SK-N-SH (cell line): ENCODE measurements at regions not wholly inside any gene's neighbourhood (a gene's known extent, or its start where the extent isn't known, plus 50 kb on each side); places are given as distances from the start of the nearest gene placed in this dataset.

Experiments
- CTCF ChIA-PET: fragments of 300-600, 350-600 bp; formaldehyde crosslinking; extraction: SDS; loops from one replicate; lab custom pipeline; 2021; lab: Yijun Ruan, JAX
- POLR2A ChIA-PET: fragments of 350-600 bp; sonication (Branson Sonifier 250); formaldehyde crosslinking; extraction: SDS; loops from one replicate; lab custom pipeline; 2020; ENCODE audit warnings: antibody characterized with exemption, inconsistent platforms; lab: Yijun Ruan, JAX
- DNase-seq: peaks from one replicate; pipeline ENCODE4 v3.0.0; 2012
- H2AFZ ChIP-seq: fragments of 200-600 bp; sonication (generic); 2 replicates; pipeline ENCODE4 v1.8.1; 2016; ENCODE audit warnings: antibody characterized with exemption, mild to moderate bottlenecking, low read depth
- H3F3A ChIP-seq: fragments of 200-600 bp; sonication (generic); replicated peaks from 2 replicates; pipeline ENCODE3; 2016; ENCODE audit warnings: antibody characterized with exemption, mild to moderate bottlenecking; ENCODE audit not compliant: insufficient read depth
- H3K27ac ChIP-seq, 2 experiments: fragments of 200-500 bp in 1 of 2; fragments of 200-600 bp in 1 of 2; sonication (Bioruptor generic) in 1 of 2; sonication (generic), shearing (Covaris generic) in 1 of 2; 2 replicates each; pipeline versions ENCODE4 v1.5.1 to v1.6.1; 2014 to 2016; ENCODE audit warnings: low read depth in 2 of 2, inconsistent platforms in 1 of 2, low read length in 1 of 2, mild to moderate bottlenecking in 1 of 2, mixed read lengths in 1 of 2
- H3K27me3 ChIP-seq: fragments of 200-600 bp; sonication (generic), shearing (Covaris generic); 2 replicates; pipeline ENCODE4 v1.6.1; 2016; ENCODE audit warnings: mixed run types; ENCODE audit not compliant: insufficient read depth
- H3K36me3 ChIP-seq, 2 experiments: fragments of 200-500 bp in 1 of 2; fragments of 200-600 bp in 1 of 2; sonication (Bioruptor generic) in 1 of 2; sonication (generic) in 1 of 2; replicated peaks in 1 of 2; 2 replicates each; pipeline versions ENCODE3 to v1.5.1; 2014 to 2016; ENCODE audit warnings: low read length in 1 of 2, mild to moderate bottlenecking in 1 of 2; ENCODE audit not compliant: insufficient read depth in 2 of 2, control insufficient read depth in 1 of 2
- H3K4me1 ChIP-seq, 2 experiments: fragments of 200-500 bp in 1 of 2; fragments of 200-600 bp in 1 of 2; sonication (Bioruptor generic) in 1 of 2; sonication (generic), shearing (Covaris generic) in 1 of 2; 2 replicates each; pipeline versions ENCODE4 v1.5.1 to v1.6.1; 2014 to 2016; ENCODE audit warnings: low read depth in 1 of 2, low read length in 1 of 2, mixed run types in 1 of 2; ENCODE audit not compliant: insufficient read depth in 2 of 2, control insufficient read depth in 1 of 2
- H3K4me2 ChIP-seq: fragments of 200-600 bp; sonication (generic), shearing (Covaris generic); 2 replicates; pipeline ENCODE4 v1.6.1; 2017; ENCODE audit warnings: mixed run types
- H3K4me3 ChIP-seq, 2 experiments: fragments of 200-500 bp in 1 of 2; fragments of 200-600 bp in 1 of 2; sonication (Bioruptor generic) in 1 of 2; sonication (generic), shearing (Covaris generic) in 1 of 2; 2 replicates each; pipeline versions ENCODE4 v1.5.1 to v1.8.1; 2014 to 2016; ENCODE audit warnings: low read depth in 2 of 2, inconsistent platforms in 1 of 2, low read length in 1 of 2, mild to moderate bottlenecking in 1 of 2, mixed read lengths in 1 of 2, moderate library complexity in 1 of 2
- H3K79me2 ChIP-seq: fragments of 200-600 bp; sonication (generic); 2 replicates; pipeline ENCODE4 v1.8.1; 2017; ENCODE audit warnings: mild to moderate bottlenecking; ENCODE audit not compliant: insufficient read depth
- H3K9ac ChIP-seq: fragments of 200-600 bp; sonication (generic); 2 replicates; pipeline ENCODE4 v1.6.1; 2017; ENCODE audit warnings: mixed run types
- H3K9me2 ChIP-seq: fragments of 200-600 bp; sonication (generic); 2 replicates; pipeline ENCODE4 v1.6.1; 2017; ENCODE audit warnings: mixed run types
- H3K9me3 ChIP-seq: fragments of 200-600 bp; sonication (generic); 2 replicates; pipeline ENCODE4 v1.6.1; 2017; ENCODE audit warnings: mixed run types, mild to moderate bottlenecking, moderate library complexity
- H4K20me1 ChIP-seq: fragments of 200-600 bp; sonication (generic); 2 replicates; pipeline ENCODE4 v1.6.1; 2017; ENCODE audit warnings: mild to moderate bottlenecking, mixed run types; ENCODE audit not compliant: insufficient read depth
- EP300 ChIP-seq, 2 experiments: IDR thresholded peaks; 2 replicates each; pipeline versions ENCODE4 v1.4.0 to v1.6.1; 2012; ENCODE audit warnings: borderline replicate concordance in 1 of 2, low read depth in 1 of 2, low read length in 1 of 2
- EZH2phosphoT487 ChIP-seq: fragments of 200-600 bp; sonication (generic); IDR thresholded peaks from 2 replicates; pipeline ENCODE4 v1.6.1; 2017; ENCODE audit warnings: low read depth, mixed run types, mild to moderate bottlenecking, antibody characterized with exemption, moderate library complexity, borderline replicate concordance
- FOSL2 ChIP-seq: IDR thresholded peaks from 2 replicates; pipeline ENCODE4 v1.4.0; 2012; ENCODE audit warnings: low read depth, mild to moderate bottlenecking, moderate library complexity, borderline replicate concordance
- FOXJ3 ChIP-seq: sonication (generic); formaldehyde crosslinking; IDR thresholded peaks from 2 replicates; pipeline ENCODE4 v1.5.1; 2020; ENCODE audit warnings: mild to moderate bottlenecking, missing genetic modification reagents
- GABPA ChIP-seq: IDR thresholded peaks from 2 replicates; pipeline ENCODE4 v1.4.0; 2012; ENCODE audit warnings: low read depth, mild to moderate bottlenecking
- GATA2 ChIP-seq: sonication (generic); formaldehyde crosslinking; IDR thresholded peaks from 2 replicates; pipeline ENCODE4 v1.5.0; 2020; ENCODE audit warnings: mild to moderate bottlenecking, missing genetic modification reagents
- MEF2A ChIP-seq: IDR thresholded peaks from 2 replicates; pipeline ENCODE4 v1.4.0; 2012; ENCODE audit warnings: low read depth, borderline replicate concordance
- MXI1 ChIP-seq: IDR thresholded peaks from 2 replicates; pipeline ENCODE4 v1.6.1; 2012; ENCODE audit warnings: mild to moderate bottlenecking, low read depth, low read length, improper control_type of control experiment
- NFIC ChIP-seq: IDR thresholded peaks from 2 replicates; pipeline ENCODE4 v1.4.0; 2012; ENCODE audit warnings: borderline replicate concordance
- POLR2AphosphoS5 ChIP-seq: IDR thresholded peaks from 2 replicates; pipeline ENCODE4 v1.6.1; 2012; ENCODE audit warnings: low read depth, low read length
- REST ChIP-seq: IDR thresholded peaks from 2 replicates; pipeline ENCODE4 v1.6.1; 2012; ENCODE audit warnings: mild to moderate bottlenecking, low read depth, low read length, moderate library complexity
- SMC3 ChIP-seq: IDR thresholded peaks from 2 replicates; pipeline ENCODE4 v1.6.1; 2012; ENCODE audit warnings: low read depth, low read length, improper control_type of control experiment
- TCF12 ChIP-seq: IDR thresholded peaks from 2 replicates; pipeline ENCODE4 v1.4.0; 2012
- TEAD4 ChIP-seq: IDR thresholded peaks from 2 replicates; pipeline ENCODE4 v1.4.0; 2012; ENCODE audit warnings: mild to moderate bottlenecking, borderline replicate concordance; ENCODE audit not compliant: insufficient read depth
- USF2 ChIP-seq: fragments of 150-350 bp; IDR thresholded peaks from 2 replicates; pipeline ENCODE4 v1.6.1; 2017; ENCODE audit warnings: antibody characterized with exemption, low read length, low read depth, borderline replicate concordance
- YY1 ChIP-seq: IDR thresholded peaks from 2 replicates; pipeline ENCODE4 v1.4.0; 2012; ENCODE audit warnings: low read depth, mild to moderate bottlenecking
- WGBS: methylation state at CpG from one replicate; pipeline ENCODE4 v1.1.6; 2017; ENCODE audit warnings: low lambda C conversion rate; 5-methylcytosine and 5-hydroxymethylcytosine counted together
- TF ChIP-seq, protein P1 (sequence below): fragments of 150-350 bp; IDR thresholded peaks from 2 replicates; pipeline ENCODE4 v1.6.1; 2016; ENCODE audit warnings: mild to moderate bottlenecking, low read depth, low read length

GRCh38 chr7:67523713-67524112, 527.1 kb downstream of the TYW1 start:
- POLR2A ChIA-PET = no interaction called here
- no peaks in the 10 kb centered on the region for H4K20me1 ChIP-seq
- no peak for DNase-seq
- CTCF ChIA-PET = interaction anchor here (1.3 to 2.4 kb wide), 3 partner anchors 19 to 145 kb away, joined by 3 to 8 read pairs (median 3); no protein-coding TSS in a partner anchor
- no peaks in the 10 kb centered on the region for H3K27me3 ChIP-seq
- no peaks in the 10 kb centered on the region for H3K36me3 ChIP-seq
- TF ChIP-seq SMC3 = no peak
- no peak for TF ChIP-seq GATA2 (CRISPR knock-in tag)
- no peak for TF ChIP-seq EZH2phosphoT487
- no peak for TF ChIP-seq TEAD4
- TF ChIP-seq MXI1 = no peak
- TF ChIP-seq POLR2AphosphoS5 = no peak
- TF ChIP-seq USF2 = no peak
- no peaks in the 10 kb centered on the region for H3K9me2 ChIP-seq
- H3K4me2 ChIP-seq = no peak overlapping the region
- H3K79me2 ChIP-seq = no peaks in the 10 kb centered on the region
- no peaks in the 10 kb centered on the region for H3K9me3 ChIP-seq
- H3F3A ChIP-seq = no peaks in the 10 kb centered on the region
- H3K27ac ChIP-seq = no peak overlapping the region
- WGBS = 22% methylated on average over 4 of the region's 4 CpGs
- H3K9ac ChIP-seq = no peak overlapping the region
- peaks cover 0 to 2% of the 10 kb centered on the region in 2 experiments; a peak in 1 of 4 replicates for H3K4me1 ChIP-seq
- no peak overlapping the region for H3K4me3 ChIP-seq
- no peak overlapping the region for H2AFZ ChIP-seq

- TF ChIP-seq MEF2A (no peak), GABPA (no peak)
- TF ChIP-seq, all 33 proteins: peak for 0
- Histone ChIP-seq H3K4me1 (no peaks in the 10 kb centered on the region), H3K36me3 (no peaks in the 10 kb centered on the region), H3F3A (no peaks in the 10 kb centered on the region), H3K79me2 (no peaks in the 10 kb centered on the region), H3K9me2 (no peaks in the 10 kb centered on the region), H3K4me3 (no peak overlapping the region), H3K9me3 (no peaks in the 10 kb centered on the region), H2AFZ (no peak overlapping the region), H3K9ac (no peak overlapping the region), H3K4me2 (no peak overlapping the region), H3K27me3 (no peaks in the 10 kb centered on the region), H4K20me1 (no peaks in the 10 kb centered on the region), H3K27ac (no peak overlapping the region)
- ChIA-PET POLR2A (no interaction called here), CTCF (no interaction called here)
- no peak for DNase-seq
- 22% methylated on average over 4 of the region's 4 CpGs for WGBS
Observed at GRCh38 chr7:67525588-67525987, 529.0 kb downstream of the TYW1 start.

- Histone ChIP-seq H3K27ac (no peak overlapping the region), H3K4me1 (no peaks in the 10 kb centered on the region), H3K9me2 (0 out of 2 replicates have a peak, but pooled peaks cover 5% of the 10 kb centered on the region), H3K79me2 (no peaks in the 10 kb centered on the region), H3K4me2 (no peak overlapping the region), H3K36me3 (no peaks in the 10 kb centered on the region), H3K9ac (no peak overlapping the region), H3K4me3 (no peak overlapping the region), H2AFZ (no peak overlapping the region), H3K27me3 (no peaks in the 10 kb centered on the region), H3F3A (no peaks in the 10 kb centered on the region), H3K9me3 (peaks cover 7% of the 10 kb centered on the region), H4K20me1 (no peaks in the 10 kb centered on the region)
- CTCF ChIA-PET = no interaction called here
- POLR2A ChIA-PET = no interaction called here
- 41% methylated on average over 8 of the region's 8 CpGs for WGBS
- no peak for DNase-seq
- TF ChIP-seq, protein P1, sequence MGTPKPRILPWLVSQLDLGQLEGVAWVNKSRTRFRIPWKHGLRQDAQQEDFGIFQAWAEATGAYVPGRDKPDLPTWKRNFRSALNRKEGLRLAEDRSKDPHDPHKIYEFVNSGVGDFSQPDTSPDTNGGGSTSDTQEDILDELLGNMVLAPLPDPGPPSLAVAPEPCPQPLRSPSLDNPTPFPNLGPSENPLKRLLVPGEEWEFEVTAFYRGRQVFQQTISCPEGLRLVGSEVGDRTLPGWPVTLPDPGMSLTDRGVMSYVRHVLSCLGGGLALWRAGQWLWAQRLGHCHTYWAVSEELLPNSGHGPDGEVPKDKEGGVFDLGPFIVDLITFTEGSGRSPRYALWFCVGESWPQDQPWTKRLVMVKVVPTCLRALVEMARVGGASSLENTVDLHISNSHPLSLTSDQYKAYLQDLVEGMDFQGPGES = no peak
- no peak for TF ChIP-seq TCF12
- no peak for TF ChIP-seq FOSL2
- no peak for TF ChIP-seq EP300 (IDR thresholded peaks at IDR 0.05; ENCODE audit: borderline replicate concordance in 1 of 2, low read depth in 1 of 2, low read length in 1 of 2)
- no peak for TF ChIP-seq GATA2 (CRISPR knock-in tag)
- TF ChIP-seq NFIC = no peak
- TF ChIP-seq REST = no peak
- TF ChIP-seq YY1 = no peak
- TF ChIP-seq FOXJ3 = no peak
Observed at GRCh38 chr7:67535241-67535989, 538.8 kb downstream of the TYW1 start.
